SK-N-SH (cell line): ENCODE measurements at regions not wholly inside any gene's neighbourhood (a gene's known extent, or its start where the extent isn't known, plus 50 kb on each side); places are given as distances from the start of the nearest gene placed in this dataset.

Source experiments
- EP300 ChIP-seq, 2 experiments: IDR thresholded peaks; 2 replicates each; pipeline versions ENCODE4 v1.4.0 to v1.6.1; 2012; ENCODE audit warnings: borderline replicate concordance in 1 of 2, low read depth in 1 of 2, low read length in 1 of 2
- RXRA ChIP-seq: IDR thresholded peaks from 2 replicates; pipeline ENCODE4 v1.4.0; 2012; ENCODE audit warnings: low read depth, mild to moderate bottlenecking, borderline replicate concordance
- SIN3A ChIP-seq: IDR thresholded peaks from 2 replicates; pipeline ENCODE4 v1.6.1; 2012; ENCODE audit warnings: low read depth, mild to moderate bottlenecking, low read length, moderate library complexity, borderline replicate concordance
- TCF12 ChIP-seq: IDR thresholded peaks from 2 replicates; pipeline ENCODE4 v1.4.0; 2012
- USF2 ChIP-seq: fragments of 150-350 bp; IDR thresholded peaks from 2 replicates; pipeline ENCODE4 v1.6.1; 2017; ENCODE audit warnings: antibody characterized with exemption, low read length, low read depth, borderline replicate concordance
- YY1 ChIP-seq: IDR thresholded peaks from 2 replicates; pipeline ENCODE4 v1.4.0; 2012; ENCODE audit warnings: low read depth, mild to moderate bottlenecking
- TF ChIP-seq, protein P1 (sequence below): fragments of 200-600 bp; sonication (generic); IDR thresholded peaks from 2 replicates; pipeline ENCODE4 v1.6.1; 2017; ENCODE audit warnings: antibody characterized with exemption, mild to moderate bottlenecking, moderate library complexity
- TF ChIP-seq, protein P2 (sequence below): IDR thresholded peaks from 2 replicates; pipeline ENCODE4 v1.4.0; 2012; ENCODE audit warnings: low read depth, borderline replicate concordance

GRCh38 chr2:143847257-143847656 is 672.7 kb downstream of the ZEB2 start:
- TF ChIP-seq, protein P1, sequence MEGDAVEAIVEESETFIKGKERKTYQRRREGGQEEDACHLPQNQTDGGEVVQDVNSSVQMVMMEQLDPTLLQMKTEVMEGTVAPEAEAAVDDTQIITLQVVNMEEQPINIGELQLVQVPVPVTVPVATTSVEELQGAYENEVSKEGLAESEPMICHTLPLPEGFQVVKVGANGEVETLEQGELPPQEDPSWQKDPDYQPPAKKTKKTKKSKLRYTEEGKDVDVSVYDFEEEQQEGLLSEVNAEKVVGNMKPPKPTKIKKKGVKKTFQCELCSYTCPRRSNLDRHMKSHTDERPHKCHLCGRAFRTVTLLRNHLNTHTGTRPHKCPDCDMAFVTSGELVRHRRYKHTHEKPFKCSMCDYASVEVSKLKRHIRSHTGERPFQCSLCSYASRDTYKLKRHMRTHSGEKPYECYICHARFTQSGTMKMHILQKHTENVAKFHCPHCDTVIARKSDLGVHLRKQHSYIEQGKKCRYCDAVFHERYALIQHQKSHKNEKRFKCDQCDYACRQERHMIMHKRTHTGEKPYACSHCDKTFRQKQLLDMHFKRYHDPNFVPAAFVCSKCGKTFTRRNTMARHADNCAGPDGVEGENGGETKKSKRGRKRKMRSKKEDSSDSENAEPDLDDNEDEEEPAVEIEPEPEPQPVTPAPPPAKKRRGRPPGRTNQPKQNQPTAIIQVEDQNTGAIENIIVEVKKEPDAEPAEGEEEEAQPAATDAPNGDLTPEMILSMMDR: no peak
- TF ChIP-seq YY1 (no peak), TCF12 (no peak), EP300 (IDR thresholded peaks at IDR 0.05; ENCODE audit: borderline replicate concordance in 1 of 2, low read depth in 1 of 2, low read length in 1 of 2) (no peak), RXRA (no peak), SIN3A (no peak), USF2 (no peak)
- TF ChIP-seq, protein P2, sequence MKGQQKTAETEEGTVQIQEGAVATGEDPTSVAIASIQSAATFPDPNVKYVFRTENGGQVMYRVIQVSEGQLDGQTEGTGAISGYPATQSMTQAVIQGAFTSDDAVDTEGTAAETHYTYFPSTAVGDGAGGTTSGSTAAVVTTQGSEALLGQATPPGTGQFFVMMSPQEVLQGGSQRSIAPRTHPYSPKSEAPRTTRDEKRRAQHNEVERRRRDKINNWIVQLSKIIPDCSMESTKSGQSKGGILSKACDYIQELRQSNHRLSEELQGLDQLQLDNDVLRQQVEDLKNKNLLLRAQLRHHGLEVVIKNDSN: no peak
